Activated CD8-positive, alpha-beta T cell treated with anti-CD3 and anti-CD28 coated beads for 36 hours (primary cell): ENCODE measurements at regions not wholly inside any gene's neighbourhood (a gene's known extent, or its start where the extent isn't known, plus 50 kb on each side); places are given as distances from the start of the nearest gene placed in this dataset.

Experiments used
- ATAC-seq: fragments of 200-7000 bp; cut with Tn5 transposase; one replicate; pipeline ENCODE4 v1.10.0; 2021; ENCODE audit warnings: mild to moderate bottlenecking, moderate library complexity
- CTCF ChIA-PET: fragments of 350-600 bp; sonication (Branson Sonifier 250); formaldehyde crosslinking; loops from one replicate; lab custom pipeline; 2021; ENCODE audit warnings: antibody characterized with exemption; lab: Charles Lee
- POLR2A ChIA-PET: fragments of 350-600 bp; sonication (Branson Sonifier 250); formaldehyde crosslinking; loops from one replicate; lab custom pipeline; 2021; ENCODE audit warnings: antibody characterized with exemption; lab: Charles Lee
- DNase-seq: peaks from one replicate; pipeline ENCODE4 v3.0.0-alpha.2; 2020
- H3K27ac Mint-ChIP-seq: one replicate; pipeline ENCODE4 v1.8.0; 2021; ENCODE audit warnings: mild to moderate bottlenecking, mixed read lengths
- H3K27me3 Mint-ChIP-seq: one replicate; pipeline ENCODE4 v1.8.0; 2021; ENCODE audit warnings: mixed read lengths
- H3K36me3 Mint-ChIP-seq: one replicate; pipeline ENCODE4 v1.8.0; 2021; ENCODE audit warnings: low read depth, mixed read lengths
- H3K4me1 Mint-ChIP-seq: one replicate; pipeline ENCODE4 v1.8.0; 2021; ENCODE audit warnings: low read depth, mixed read lengths
- H3K4me3 Mint-ChIP-seq: one replicate; pipeline ENCODE4 v1.8.0; 2021; ENCODE audit warnings: mild to moderate bottlenecking, moderate library complexity, mixed read lengths
- H3K9me3 Mint-ChIP-seq: one replicate; pipeline ENCODE4 v1.8.0; 2021; ENCODE audit warnings: mixed read lengths
- CTCF ChIP-seq: fragments of 200-600 bp; IDR thresholded peaks from one replicate; pipeline ENCODE4 v1.8.0; 2022; ENCODE audit warnings: antibody characterized with exemption, mild to moderate bottlenecking
- intact Hi-C: fragments of 100-400 bp; cut with micrococcal nuclease; formaldehyde crosslinking; loops from one replicate; pipeline ENCODE4 v1.10.0; 2022

- ATAC-seq = no peak
- TF ChIP-seq CTCF = no peak
- intact Hi-C loops = no loop called here
These were observed 196.5 kb upstream of the LRTM1 start for GRCh38 chr3:55124371-55124770.

More at GRCh38 chr3:55124371-55124770, 196.5 kb upstream of the LRTM1 start:
- Mint-ChIP-seq H3K4me1 (no peaks in the 10 kb centered on the region), H3K9me3 (peaks cover 1% of the 10 kb centered on the region), H3K36me3 (no peaks in the 10 kb centered on the region), H3K4me3 (no peak overlapping the region), H3K27me3 (peaks cover 4% of the 10 kb centered on the region), H3K27ac (no peak overlapping the region)
- DNase-seq = no peak
- ChIA-PET POLR2A (no interaction called here), CTCF (no interaction called here)
